ENCODE measurements at regions not wholly inside any gene's neighbourhood (a gene's known extent, or its start where the extent isn't known, plus 50 kb on each side); places are given as distances from the start of the nearest gene placed in this dataset.

GRCh38 chr6:48553467-48554189 lies 442.6 kb upstream of the PTCHD4 start:
- no peak for TF ChIP-seq CTCF (IDR thresholded peaks at IDR 0.05; ENCODE audit: low read depth, low read length)
- TF ChIP-seq MAX (IDR thresholded peaks at IDR 0.05; ENCODE audit: low read depth, low read length) = no peak

All from NB4 (cell line).